IPS-18a (cell line): ENCODE measurements at regions not wholly inside any gene's neighbourhood (a gene's known extent, or its start where the extent isn't known, plus 50 kb on each side); places are given as distances from the start of the nearest gene placed in this dataset.

Experiments used
- H3K27ac ChIP-seq: one replicate; pipeline ENCODE4 v1.5.1; 2013; ENCODE audit warnings: low read length
- H3K27me3 ChIP-seq: one replicate; pipeline ENCODE4 v1.6.1; 2013; ENCODE audit warnings: mild to moderate bottlenecking, low read length; ENCODE audit not compliant: control insufficient read depth, insufficient read depth
- H3K36me3 ChIP-seq: one replicate; pipeline ENCODE4 v1.6.1; 2013; ENCODE audit warnings: low read depth, low read length; ENCODE audit not compliant: control insufficient read depth
- H3K4me1 ChIP-seq: one replicate; pipeline ENCODE4 v1.6.1; 2013; ENCODE audit warnings: low read depth, low read length; ENCODE audit not compliant: control insufficient read depth
- H3K4me3 ChIP-seq: one replicate; pipeline ENCODE4 v1.5.1; 2013; ENCODE audit warnings: low read length
- H3K9ac ChIP-seq: one replicate; pipeline ENCODE4 v1.6.1; 2013; ENCODE audit warnings: mild to moderate bottlenecking, low read length, moderate library complexity
- H3K9me3 ChIP-seq: one replicate; pipeline ENCODE4 v1.6.1; 2013; ENCODE audit warnings: low read depth, low read length; ENCODE audit not compliant: control insufficient read depth

DNA sequence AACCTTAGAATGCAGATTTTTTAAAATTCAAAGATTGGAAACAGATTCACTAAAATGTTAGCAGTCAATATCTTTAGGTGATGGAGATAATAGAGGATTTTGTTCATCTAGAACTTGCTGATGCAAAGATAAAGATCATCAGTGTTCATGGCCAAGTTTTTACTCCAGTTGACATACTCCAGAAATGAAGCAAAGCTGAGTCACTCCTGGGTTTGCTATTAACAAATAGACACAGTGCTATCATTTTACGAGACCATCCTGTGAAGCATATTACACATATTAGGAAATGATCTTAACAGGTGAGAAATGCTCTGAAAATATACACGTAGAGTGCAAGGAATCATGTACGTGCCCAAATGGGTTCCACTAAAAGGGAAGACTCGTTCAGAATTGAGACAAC is 170.6 kb upstream of the FAM9B start:
- Histone ChIP-seq H3K36me3 (no peaks in the 10 kb centered on the region), H3K27ac (no peak overlapping the region), H3K4me1 (peaks cover 13% of the 10 kb centered on the region), H3K9ac (no peak overlapping the region), H3K4me3 (no peak overlapping the region), H3K27me3 (peaks cover 5% of the 10 kb centered on the region), H3K9me3 (no peaks in the 10 kb centered on the region)

- Histone ChIP-seq H3K36me3 (no peaks in the 10 kb centered on the region), H3K9ac (no peak overlapping the region), H3K4me3 (no peak overlapping the region), H3K9me3 (no peaks in the 10 kb centered on the region), H3K27ac (no peak overlapping the region), H3K27me3 (peaks cover 5% of the 10 kb centered on the region), H3K4me1 (peaks cover 13% of the 10 kb centered on the region)
Measured at GRCh38 chrX:9205599-9206223, 171.8 kb upstream of the FAM9B start.

DNA sequence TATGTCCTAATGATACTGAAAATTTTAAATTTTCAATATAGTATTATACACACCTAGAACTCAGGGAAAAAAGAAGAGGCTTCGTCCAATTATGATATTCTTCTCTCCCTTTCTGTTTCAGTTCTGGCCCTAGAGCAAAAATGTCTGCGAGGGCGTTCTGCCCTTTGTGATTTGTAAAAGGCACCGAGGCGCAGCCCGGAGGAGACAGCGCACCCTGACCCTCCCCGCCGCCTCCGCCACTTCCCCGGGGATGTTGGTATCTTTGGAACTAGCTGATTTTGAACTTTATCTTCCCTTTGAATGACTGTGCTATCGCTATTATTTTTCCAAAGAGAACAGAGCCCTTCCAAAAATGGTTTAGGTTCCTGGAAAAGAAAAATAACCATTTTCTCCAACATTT is 173.2 kb upstream of the FAM9B start:
- no peak overlapping the region for H3K9ac ChIP-seq
- H3K4me3 ChIP-seq, result no peak overlapping the region
- peaks cover 5% of the 10 kb centered on the region for H3K27me3 ChIP-seq
- H3K27ac ChIP-seq, result no peak overlapping the region
- H3K36me3 ChIP-seq, result no peaks in the 10 kb centered on the region
- H3K9me3 ChIP-seq, result no peaks in the 10 kb centered on the region
- peaks cover 13% of the 10 kb centered on the region for H3K4me1 ChIP-seq

DNA sequence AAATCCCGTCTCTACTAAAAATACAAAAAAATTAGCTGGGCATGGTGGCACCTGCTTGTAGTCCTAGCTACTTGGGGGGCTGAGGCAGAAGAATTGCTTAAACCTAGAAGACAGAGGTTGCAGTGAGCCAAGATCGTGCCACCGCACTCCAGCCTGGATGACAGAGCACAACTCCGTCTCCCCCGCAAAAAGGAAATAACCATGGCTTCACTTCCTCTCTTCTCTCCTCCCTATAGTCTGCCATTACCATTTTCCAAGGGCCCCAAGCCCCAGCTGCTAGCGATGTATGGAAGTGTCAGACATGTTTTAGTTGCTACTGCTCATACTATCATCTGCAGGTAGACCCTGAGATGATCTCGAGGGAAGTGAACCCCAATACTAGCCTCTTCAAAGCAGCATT is 177.3 kb upstream of the FAM9B start:
- Histone ChIP-seq H3K27me3 (no peaks in the 10 kb centered on the region), H3K4me3 (no peak overlapping the region), H3K36me3 (no peaks in the 10 kb centered on the region), H3K4me1 (peaks cover 11% of the 10 kb centered on the region), H3K9ac (no peak overlapping the region), H3K9me3 (no peaks in the 10 kb centered on the region), H3K27ac (no peak overlapping the region)

DNA sequence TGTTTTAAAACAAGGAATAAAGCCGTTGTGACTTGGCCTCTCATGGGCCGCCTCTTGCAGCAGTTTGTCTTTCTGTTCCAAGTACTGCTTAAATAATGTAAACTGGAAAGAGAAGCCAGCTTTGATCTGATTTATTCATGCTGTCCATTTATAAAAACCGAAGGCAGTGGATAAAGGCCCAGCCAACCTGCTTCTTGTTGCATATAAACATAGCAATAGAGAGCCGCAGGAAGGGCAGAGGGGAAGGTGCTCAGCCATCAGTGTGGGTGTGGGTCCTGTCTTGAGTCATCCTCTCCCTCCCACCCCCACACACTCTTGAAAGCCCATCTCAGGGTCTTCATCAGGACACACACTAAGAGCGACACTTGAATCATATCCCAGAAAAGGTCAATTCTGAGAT is 187.9 kb upstream of the FAM9B start:
- Histone ChIP-seq H3K9ac (no peak overlapping the region), H3K4me3 (no peak overlapping the region), H3K27ac (no peak overlapping the region), H3K27me3 (no peaks in the 10 kb centered on the region), H3K9me3 (no peaks in the 10 kb centered on the region), H3K36me3 (no peaks in the 10 kb centered on the region), H3K4me1 (peaks cover 7% of the 10 kb centered on the region)

GRCh38 chrX:9222299-9222698 is 188.4 kb upstream of the FAM9B start:
- Histone ChIP-seq H3K9ac (no peak overlapping the region), H3K9me3 (no peaks in the 10 kb centered on the region), H3K27me3 (no peaks in the 10 kb centered on the region), H3K27ac (no peak overlapping the region), H3K36me3 (no peaks in the 10 kb centered on the region), H3K4me3 (no peak overlapping the region), H3K4me1 (peaks cover 7% of the 10 kb centered on the region)

DNA sequence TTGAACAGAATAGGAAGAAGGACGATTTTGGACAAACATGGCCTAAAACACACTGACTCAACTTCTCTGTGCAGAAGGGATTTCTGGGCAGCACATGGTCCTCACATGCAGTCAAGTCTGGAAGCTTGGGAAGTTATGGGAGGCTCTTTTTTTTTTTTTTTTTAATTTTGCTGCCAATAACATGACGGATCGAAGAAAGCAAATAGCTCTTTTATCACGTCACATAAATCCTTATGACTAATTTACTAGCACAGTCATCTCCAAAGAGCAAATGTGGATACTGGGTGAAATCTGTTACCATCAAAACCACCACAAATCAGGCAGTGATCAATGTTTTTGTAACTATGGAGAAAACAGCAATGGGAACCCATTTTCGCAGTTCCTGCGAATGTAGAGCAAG is 193.3 kb upstream of the FAM9B start:
- H3K4me3 ChIP-seq, result no peak overlapping the region
- no peaks in the 10 kb centered on the region for H3K27me3 ChIP-seq
- no peak overlapping the region for H3K9ac ChIP-seq
- no peak overlapping the region for H3K27ac ChIP-seq
- H3K9me3 ChIP-seq, result no peaks in the 10 kb centered on the region
- H3K36me3 ChIP-seq, result no peaks in the 10 kb centered on the region
- no peaks in the 10 kb centered on the region for H3K4me1 ChIP-seq

- no peak overlapping the region for H3K4me3 ChIP-seq
- H3K4me1 ChIP-seq, result no peaks in the 10 kb centered on the region
- no peaks in the 10 kb centered on the region for H3K27me3 ChIP-seq
- H3K9ac ChIP-seq, result no peak overlapping the region
- no peak overlapping the region for H3K27ac ChIP-seq
- no peaks in the 10 kb centered on the region for H3K9me3 ChIP-seq
- H3K36me3 ChIP-seq, result no peaks in the 10 kb centered on the region
Measured at GRCh38 chrX:9231491-9231890, 197.6 kb upstream of the FAM9B start.

DNA sequence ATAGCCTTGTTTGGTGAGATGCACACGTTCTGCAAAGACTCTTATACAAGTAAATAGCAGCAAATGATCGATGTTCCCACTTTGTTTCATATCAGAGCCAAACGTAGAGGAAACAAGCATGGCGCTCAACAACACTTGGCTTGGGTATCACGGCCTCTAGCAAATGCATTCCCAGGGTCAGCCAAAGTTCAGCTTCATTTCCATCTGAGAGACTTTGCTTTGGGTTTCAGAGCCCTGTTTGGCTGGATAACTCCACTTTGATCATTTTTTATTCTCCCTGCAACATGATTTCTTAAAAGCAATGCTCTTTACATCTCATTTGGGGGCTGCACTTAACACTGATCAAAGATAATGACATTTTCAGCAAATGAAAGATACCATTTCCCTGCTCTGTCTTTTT is 199.2 kb upstream of the FAM9B start:
- Histone ChIP-seq H3K36me3 (no peaks in the 10 kb centered on the region), H3K9me3 (no peaks in the 10 kb centered on the region), H3K27me3 (no peaks in the 10 kb centered on the region), H3K4me1 (no peaks in the 10 kb centered on the region), H3K27ac (no peak overlapping the region), H3K9ac (no peak overlapping the region), H3K4me3 (no peak overlapping the region)

GRCh38 chrX:9234315-9234714 is 200.4 kb upstream of the FAM9B start:
- Histone ChIP-seq H3K9me3 (no peaks in the 10 kb centered on the region), H3K4me3 (no peak overlapping the region), H3K36me3 (no peaks in the 10 kb centered on the region), H3K4me1 (no peaks in the 10 kb centered on the region), H3K27ac (no peak overlapping the region), H3K9ac (no peak overlapping the region), H3K27me3 (no peaks in the 10 kb centered on the region)

- Histone ChIP-seq H3K9ac (no peak overlapping the region), H3K27ac (no peak overlapping the region), H3K4me3 (no peak overlapping the region), H3K9me3 (no peaks in the 10 kb centered on the region), H3K4me1 (no peaks in the 10 kb centered on the region), H3K36me3 (no peaks in the 10 kb centered on the region), H3K27me3 (no peaks in the 10 kb centered on the region)
Measured at GRCh38 chrX:9235722-9236121, 201.8 kb upstream of the FAM9B start.

DNA sequence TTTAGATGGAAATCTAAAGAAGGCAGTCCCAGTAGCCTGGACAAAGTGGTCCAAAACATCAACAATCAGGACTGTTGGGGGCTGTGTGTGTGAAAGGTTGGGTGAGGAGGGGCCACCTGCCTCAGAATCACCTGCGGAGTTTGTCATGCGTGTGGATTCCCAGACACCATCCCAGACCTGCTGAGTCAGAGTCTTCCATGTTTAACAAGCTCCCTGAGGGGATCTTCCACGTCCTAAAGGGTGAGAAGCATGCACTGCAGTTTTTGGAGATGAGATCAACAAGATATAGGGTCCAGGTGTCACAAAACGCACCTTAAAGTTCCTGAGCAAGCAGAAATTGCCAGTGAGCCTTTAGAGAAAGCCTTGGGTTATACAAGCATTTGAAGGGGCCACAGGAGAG is 207.0 kb upstream of the FAM9B start:
- H3K27ac ChIP-seq, result no peak overlapping the region
- H3K9me3 ChIP-seq, result no peaks in the 10 kb centered on the region
- H3K4me3 ChIP-seq, result no peak overlapping the region
- no peak overlapping the region for H3K9ac ChIP-seq
- no peaks in the 10 kb centered on the region for H3K36me3 ChIP-seq
- H3K27me3 ChIP-seq, result no peaks in the 10 kb centered on the region
- H3K4me1 ChIP-seq, result peaks cover 3% of the 10 kb centered on the region
